ENCODE measurements at regions not wholly inside any gene's neighbourhood (a gene's known extent, or its start where the extent isn't known, plus 50 kb on each side); places are given as distances from the start of the nearest gene placed in this dataset.

DNA sequence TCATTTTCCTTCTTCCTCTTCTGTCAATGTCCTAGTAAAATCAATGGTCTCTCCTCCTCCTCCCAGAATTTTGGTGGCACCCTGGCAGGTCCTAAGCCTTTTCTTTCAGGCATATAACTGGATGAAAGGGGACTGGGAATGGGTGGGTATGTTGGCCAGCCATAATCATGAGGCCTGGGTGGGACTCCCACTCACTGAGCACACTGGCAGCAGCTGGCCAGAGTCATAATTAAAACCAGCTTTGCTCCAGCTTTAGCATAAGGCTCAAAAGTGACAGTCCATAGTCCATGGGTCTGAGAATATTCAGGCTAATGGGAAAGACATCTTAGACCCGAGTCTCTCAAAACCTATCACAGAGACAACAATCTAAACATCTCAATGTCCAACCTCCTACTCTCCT is 190.0 kb upstream of the BTBD3 start:
- TF ChIP-seq CTCF (IDR thresholded peaks at IDR 0.05) (no peak), POLR2A (IDR thresholded peaks at IDR 0.05) (no peak)

Data from uterus (tissue), 2 donors.